Heart left ventricle (tissue), 16 donors: ENCODE measurements at regions not wholly inside any gene's neighbourhood (a gene's known extent, or its start where the extent isn't known, plus 50 kb on each side); places are given as distances from the start of the nearest gene placed in this dataset.
"Not testable (repeated sequence)": the region's sequence is repeated elsewhere in the genome, so short reads cannot be mapped to it uniquely, and the experiment has no call there.

Experiments used
- ATAC-seq, 4 donors: fragments of 200-7000 bp; cut with Tn5 transposase; one replicate each; pipeline ENCODE4 v1.9.1; 2020 to 2022; ENCODE audit warnings: moderate library complexity in 4 of 4, mild to moderate bottlenecking in 3 of 4, moderate number of reproducible peaks in 1 of 4
- DNase-seq, 5 donors: peaks; one replicate each; pipeline ENCODE4 v3.0.0-alpha.2; 2020
- H3K27ac ChIP-seq, 12 donors: fragments of 200-600 bp; sonication (generic) in 4 of 12; one replicate each; pipeline versions ENCODE4 v1.5.0 to v1.8.0; 2016 to 2022; ENCODE audit warnings: mild to moderate bottlenecking in 2 of 12
- H3K27me3 ChIP-seq, 9 donors: fragments of 200-600 bp; sonication (generic) in 2 of 9; one replicate each; pipeline versions ENCODE4 v1.5.1 to v1.8.0; 2016 to 2022; ENCODE audit warnings: mild to moderate bottlenecking in 3 of 9
- H3K36me3 ChIP-seq, 9 donors: fragments of 200-600 bp; sonication (generic) in 2 of 9; one replicate each; pipeline versions ENCODE4 v1.5.0 to v1.8.0; 2018 to 2022; ENCODE audit warnings: mild to moderate bottlenecking in 2 of 9
- H3K4me1 ChIP-seq, 12 donors: fragments of 200-600 bp; sonication (generic) in 4 of 12; one replicate each; pipeline versions ENCODE4 v1.5.0 to v1.8.0; 2016 to 2022; ENCODE audit warnings: mild to moderate bottlenecking in 3 of 12
- H3K4me3 ChIP-seq, 12 donors: fragments of 200-600 bp; sonication (generic) in 4 of 12; one replicate each; pipeline versions ENCODE4 v1.5.0 to v1.8.0; 2017 to 2022; ENCODE audit warnings: mild to moderate bottlenecking in 9 of 12, moderate library complexity in 4 of 12
- H3K9me3 ChIP-seq, 12 donors: fragments of 200-600 bp; sonication (generic) in 4 of 12; one replicate each; pipeline versions ENCODE4 v1.5.0 to v1.8.0; 2016 to 2022; ENCODE audit warnings: mild to moderate bottlenecking in 1 of 12
- CTCF ChIP-seq, 12 donors: fragments of 200-600 bp; sonication (generic) in 4 of 12; IDR thresholded peaks; one replicate each; pipeline versions ENCODE4 v1.5.0 to v1.8.0; 2018 to 2022; ENCODE audit warnings: antibody characterized with exemption in 12 of 12, mild to moderate bottlenecking in 5 of 12
- POLR2A ChIP-seq, 2 donors: fragments of 450-650 bp; IDR thresholded peaks; one replicate each; pipeline ENCODE4 v1.6.1; 2017; ENCODE audit warnings: antibody characterized with exemption in 2 of 2, mild to moderate bottlenecking in 2 of 2, moderate library complexity in 2 of 2
- WGBS, 4 donors: extraction: QIAGEN DNeasy Blood & Tissue Kit in 2 of 4; methylation state at CpG; one replicate each; pipeline versions ENCODE4 v1.1.5 to v1.1.7; 2013 to 2018; 5-methylcytosine and 5-hydroxymethylcytosine counted together
- intact Hi-C, 10 donors: fragments of 100-400 bp; cut with DNase I; formaldehyde crosslinking; loops; one replicate each; pipeline versions ENCODE4 v1.11.1 to v1.14.2; 2022
- donor health status: ischemic (EF 13 %, LVEDD 7.1; RV severe dilation, severe dysfunction).
- donor health status: healthy with polysubstance abuse.
- donor health status: DM: no; HTN: yes; CAD: no.
- donor health status: DM: no; HTN: no; CAD: no.
- donor health status: ischemic (EF 25% LVEDD 6.9; RV normal size, moderate dysfunction).
- donor health status: ischemic (EF 25% LVEDD 5.7; RV mildly dilated, moderate dysfunction).
- donor health status: healthy.
- donor health status: DM: yes; HTN: yes; CAD: no.
- donor health status: ischemic (EF 35%, LVEDD 5.7; RV mildly dilated, moderate dysfunction).
- donor health status: nonischemic (EF 11% LVEDD 7.7; RV severe dilation, severe dysfunction).
- donor health status: DM: yes; HTN: yes; CAD: no.
- donor health status: PGD.
- donor health status: ischemic (EF 29% LVEDD 5.4; RV normal size, mild dysfunction).
- donor health status: nonischemic (EF 23%, LVEDD 6.1; RV moderate dilation, normal function).

- Histone ChIP-seq H3K27ac (no peak overlapping the region), H3K4me1 (no peaks in the 10 kb centered on the region), H3K36me3 (no peaks in the 10 kb centered on the region), H3K27me3 (no peaks in the 10 kb centered on the region), H3K4me3 (no peak overlapping the region), H3K9me3 (no peaks in the 10 kb centered on the region)
- intact Hi-C loops: no loop called here
- DNase-seq: no peak
- 76 to 87% (median 80%) methylated on average over 3 of the region's 3 CpGs for WGBS, 4 donors
- no peak for TF ChIP-seq POLR2A (IDR thresholded peaks at IDR 0.05)
- TF ChIP-seq CTCF (IDR thresholded peaks at IDR 0.05): no peak
- ATAC-seq: no peak
Measured at GRCh38 chr2:67131257-67131609, 265.9 kb upstream of the ETAA1 start.

GRCh38 chr2:67132441-67132940 is 264.6 kb upstream of the ETAA1 start:
- H3K27me3 ChIP-seq, ATAC-seq, H3K9me3 ChIP-seq, H3K36me3 ChIP-seq, DNase-seq, intact Hi-C loops, H3K27ac ChIP-seq, H3K4me1 ChIP-seq, H3K4me3 ChIP-seq: not testable (repeated sequence)
- WGBS, 4 donors: 76 to 87% (median 81%) methylated on average over 2 of the region's 2 CpGs

GRCh38 chr2:67135208-67135607 is 261.9 kb upstream of the ETAA1 start:
- Histone ChIP-seq H3K27me3 (no peaks in the 10 kb centered on the region), H3K9me3 (no peaks in the 10 kb centered on the region), H3K36me3 (no peaks in the 10 kb centered on the region), H3K4me1 (no peaks in the 10 kb centered on the region), H3K27ac (no peak overlapping the region), H3K4me3 (no peak overlapping the region)
- ATAC-seq: no peak
- TF ChIP-seq POLR2A (IDR thresholded peaks at IDR 0.05) (no peak), CTCF (IDR thresholded peaks at IDR 0.05) (no peak)
- no peak for DNase-seq
- 65 to 81% (median 71%) methylated on average over 3 of the region's 3 CpGs for WGBS, 4 donors
- intact Hi-C loops: no loop called here

GRCh38 chr2:67137699-67138098 is 259.4 kb upstream of the ETAA1 start:
- H3K9me3 ChIP-seq: no peaks in the 10 kb centered on the region
- intact Hi-C loops: no loop called here

More at GRCh38 chr2:67137699-67138098, 259.4 kb upstream of the ETAA1 start:
- TF ChIP-seq CTCF (IDR thresholded peaks at IDR 0.05) (no peak), POLR2A (IDR thresholded peaks at IDR 0.05) (no peak)
- H3K27me3 ChIP-seq: no peaks in the 10 kb centered on the region
- H3K27ac ChIP-seq: no peak overlapping the region
- no peaks in the 10 kb centered on the region for H3K4me1 ChIP-seq
- no peaks in the 10 kb centered on the region for H3K36me3 ChIP-seq
- H3K4me3 ChIP-seq: no peak overlapping the region
- ATAC-seq (no peak), DNase-seq (no peak)
